ENCODE measurements at regions not wholly inside any gene's neighbourhood (a gene's known extent, or its start where the extent isn't known, plus 50 kb on each side); places are given as distances from the start of the nearest gene placed in this dataset.

DNA sequence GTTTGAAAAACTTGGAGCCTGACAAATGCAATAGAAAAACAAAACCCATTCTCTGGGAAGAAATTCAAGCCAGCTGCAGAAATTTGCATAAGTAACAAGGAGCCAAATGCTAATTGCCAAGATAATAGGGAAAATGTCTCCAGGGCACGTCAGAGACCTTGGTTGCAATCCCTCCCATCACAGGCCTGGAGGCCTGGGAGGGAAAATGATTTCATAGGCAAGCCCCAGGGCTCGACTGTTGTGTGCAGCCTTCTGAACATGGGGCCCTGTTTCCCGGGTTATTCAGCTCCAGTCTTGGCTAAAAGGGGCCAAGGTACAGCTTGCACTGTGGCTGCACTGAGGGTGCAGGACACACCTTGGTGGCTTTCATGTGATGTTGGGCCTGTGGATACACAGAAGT lies 760.4 kb upstream of the PABPC4L start:
- TF ChIP-seq, protein P1, sequence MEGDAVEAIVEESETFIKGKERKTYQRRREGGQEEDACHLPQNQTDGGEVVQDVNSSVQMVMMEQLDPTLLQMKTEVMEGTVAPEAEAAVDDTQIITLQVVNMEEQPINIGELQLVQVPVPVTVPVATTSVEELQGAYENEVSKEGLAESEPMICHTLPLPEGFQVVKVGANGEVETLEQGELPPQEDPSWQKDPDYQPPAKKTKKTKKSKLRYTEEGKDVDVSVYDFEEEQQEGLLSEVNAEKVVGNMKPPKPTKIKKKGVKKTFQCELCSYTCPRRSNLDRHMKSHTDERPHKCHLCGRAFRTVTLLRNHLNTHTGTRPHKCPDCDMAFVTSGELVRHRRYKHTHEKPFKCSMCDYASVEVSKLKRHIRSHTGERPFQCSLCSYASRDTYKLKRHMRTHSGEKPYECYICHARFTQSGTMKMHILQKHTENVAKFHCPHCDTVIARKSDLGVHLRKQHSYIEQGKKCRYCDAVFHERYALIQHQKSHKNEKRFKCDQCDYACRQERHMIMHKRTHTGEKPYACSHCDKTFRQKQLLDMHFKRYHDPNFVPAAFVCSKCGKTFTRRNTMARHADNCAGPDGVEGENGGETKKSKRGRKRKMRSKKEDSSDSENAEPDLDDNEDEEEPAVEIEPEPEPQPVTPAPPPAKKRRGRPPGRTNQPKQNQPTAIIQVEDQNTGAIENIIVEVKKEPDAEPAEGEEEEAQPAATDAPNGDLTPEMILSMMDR (conservative IDR thresholded peaks at IDR 0.05; ENCODE audit: low read depth in 2 of 2): no peak
- TF ChIP-seq, protein P2, sequence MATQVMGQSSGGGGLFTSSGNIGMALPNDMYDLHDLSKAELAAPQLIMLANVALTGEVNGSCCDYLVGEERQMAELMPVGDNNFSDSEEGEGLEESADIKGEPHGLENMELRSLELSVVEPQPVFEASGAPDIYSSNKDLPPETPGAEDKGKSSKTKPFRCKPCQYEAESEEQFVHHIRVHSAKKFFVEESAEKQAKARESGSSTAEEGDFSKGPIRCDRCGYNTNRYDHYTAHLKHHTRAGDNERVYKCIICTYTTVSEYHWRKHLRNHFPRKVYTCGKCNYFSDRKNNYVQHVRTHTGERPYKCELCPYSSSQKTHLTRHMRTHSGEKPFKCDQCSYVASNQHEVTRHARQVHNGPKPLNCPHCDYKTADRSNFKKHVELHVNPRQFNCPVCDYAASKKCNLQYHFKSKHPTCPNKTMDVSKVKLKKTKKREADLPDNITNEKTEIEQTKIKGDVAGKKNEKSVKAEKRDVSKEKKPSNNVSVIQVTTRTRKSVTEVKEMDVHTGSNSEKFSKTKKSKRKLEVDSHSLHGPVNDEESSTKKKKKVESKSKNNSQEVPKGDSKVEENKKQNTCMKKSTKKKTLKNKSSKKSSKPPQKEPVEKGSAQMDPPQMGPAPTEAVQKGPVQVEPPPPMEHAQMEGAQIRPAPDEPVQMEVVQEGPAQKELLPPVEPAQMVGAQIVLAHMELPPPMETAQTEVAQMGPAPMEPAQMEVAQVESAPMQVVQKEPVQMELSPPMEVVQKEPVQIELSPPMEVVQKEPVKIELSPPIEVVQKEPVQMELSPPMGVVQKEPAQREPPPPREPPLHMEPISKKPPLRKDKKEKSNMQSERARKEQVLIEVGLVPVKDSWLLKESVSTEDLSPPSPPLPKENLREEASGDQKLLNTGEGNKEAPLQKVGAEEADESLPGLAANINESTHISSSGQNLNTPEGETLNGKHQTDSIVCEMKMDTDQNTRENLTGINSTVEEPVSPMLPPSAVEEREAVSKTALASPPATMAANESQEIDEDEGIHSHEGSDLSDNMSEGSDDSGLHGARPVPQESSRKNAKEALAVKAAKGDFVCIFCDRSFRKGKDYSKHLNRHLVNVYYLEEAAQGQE (IDR thresholded peaks at IDR 0.05; ENCODE audit: unreplicated experiment): no peak
- TF ChIP-seq ZNF331 (CRISPR knock-in tag; IDR thresholded peaks at IDR 0.05; ENCODE audit: low read depth): no peak
- no peak for TF ChIP-seq POLR2AphosphoS5 (IDR thresholded peaks at IDR 0.05; ENCODE audit: low read depth)
- TF ChIP-seq STAT1 (IDR thresholded peaks at IDR 0.05; ENCODE audit: unreplicated experiment): no peak
- TF ChIP-seq EZH2phosphoT487 (IDR thresholded peaks at IDR 0.05; ENCODE audit: unreplicated experiment): no peak
- TF ChIP-seq CREB1 (CRISPR knock-in tag; IDR thresholded peaks at IDR 0.05; ENCODE audit: low read depth): no peak
- TF ChIP-seq EZH2 (IDR thresholded peaks at IDR 0.05; ENCODE audit: low read depth, unreplicated experiment): no peak
- TF ChIP-seq, protein P3, sequence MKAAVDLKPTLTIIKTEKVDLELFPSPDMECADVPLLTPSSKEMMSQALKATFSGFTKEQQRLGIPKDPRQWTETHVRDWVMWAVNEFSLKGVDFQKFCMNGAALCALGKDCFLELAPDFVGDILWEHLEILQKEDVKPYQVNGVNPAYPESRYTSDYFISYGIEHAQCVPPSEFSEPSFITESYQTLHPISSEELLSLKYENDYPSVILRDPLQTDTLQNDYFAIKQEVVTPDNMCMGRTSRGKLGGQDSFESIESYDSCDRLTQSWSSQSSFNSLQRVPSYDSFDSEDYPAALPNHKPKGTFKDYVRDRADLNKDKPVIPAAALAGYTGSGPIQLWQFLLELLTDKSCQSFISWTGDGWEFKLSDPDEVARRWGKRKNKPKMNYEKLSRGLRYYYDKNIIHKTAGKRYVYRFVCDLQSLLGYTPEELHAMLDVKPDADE (IDR thresholded peaks at IDR 0.05): no peak
- no peak for TF ChIP-seq NANOG (IDR thresholded peaks at IDR 0.05; ENCODE audit: borderline replicate concordance)
- no peak for TF ChIP-seq JUNB (IDR thresholded peaks at IDR 0.05; ENCODE audit: unreplicated experiment)
